ENCODE measurements at regions not wholly inside any gene's neighbourhood (a gene's known extent, or its start where the extent isn't known, plus 50 kb on each side); places are given as distances from the start of the nearest gene placed in this dataset.
A peak's percentile ranks its signal among the peaks of the same experiment; 100 is the strongest.

GRCh38 chr2:12048550-12048949 is 302.1 kb downstream of the LPIN1 start:
- no peak overlapping the region for H3K27ac ChIP-seq
- TF ChIP-seq, protein P1, sequence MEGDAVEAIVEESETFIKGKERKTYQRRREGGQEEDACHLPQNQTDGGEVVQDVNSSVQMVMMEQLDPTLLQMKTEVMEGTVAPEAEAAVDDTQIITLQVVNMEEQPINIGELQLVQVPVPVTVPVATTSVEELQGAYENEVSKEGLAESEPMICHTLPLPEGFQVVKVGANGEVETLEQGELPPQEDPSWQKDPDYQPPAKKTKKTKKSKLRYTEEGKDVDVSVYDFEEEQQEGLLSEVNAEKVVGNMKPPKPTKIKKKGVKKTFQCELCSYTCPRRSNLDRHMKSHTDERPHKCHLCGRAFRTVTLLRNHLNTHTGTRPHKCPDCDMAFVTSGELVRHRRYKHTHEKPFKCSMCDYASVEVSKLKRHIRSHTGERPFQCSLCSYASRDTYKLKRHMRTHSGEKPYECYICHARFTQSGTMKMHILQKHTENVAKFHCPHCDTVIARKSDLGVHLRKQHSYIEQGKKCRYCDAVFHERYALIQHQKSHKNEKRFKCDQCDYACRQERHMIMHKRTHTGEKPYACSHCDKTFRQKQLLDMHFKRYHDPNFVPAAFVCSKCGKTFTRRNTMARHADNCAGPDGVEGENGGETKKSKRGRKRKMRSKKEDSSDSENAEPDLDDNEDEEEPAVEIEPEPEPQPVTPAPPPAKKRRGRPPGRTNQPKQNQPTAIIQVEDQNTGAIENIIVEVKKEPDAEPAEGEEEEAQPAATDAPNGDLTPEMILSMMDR (IDR thresholded peaks at IDR 0.05): peak; percentile 19; the same call in 1 of the 2 replicates
- TF ChIP-seq ZFX (IDR thresholded peaks at IDR 0.05; ENCODE audit: borderline replicate concordance): no peak

DNA sequence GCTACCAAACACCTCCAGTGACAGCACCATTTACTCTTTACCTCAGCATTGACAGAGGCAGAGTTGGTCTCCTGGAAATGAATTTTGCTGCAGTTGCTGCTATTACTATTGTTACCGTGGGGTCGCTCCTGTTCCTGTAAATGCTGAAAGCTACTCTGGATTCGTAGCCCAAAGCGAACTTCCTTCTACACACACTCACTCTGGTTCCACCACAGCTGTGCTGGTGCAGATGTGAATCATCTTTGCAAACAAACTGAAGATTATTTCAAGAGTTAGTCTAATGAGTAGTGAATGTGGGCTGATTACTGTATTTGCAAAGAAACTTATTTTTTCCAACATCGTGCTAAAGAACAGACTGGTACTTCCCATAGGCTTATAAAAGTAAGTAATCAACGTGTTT is 304.0 kb downstream of the LPIN1 start:
- no peak for TF ChIP-seq ZFX (IDR thresholded peaks at IDR 0.05; ENCODE audit: borderline replicate concordance)
- TF ChIP-seq, protein P1 (IDR thresholded peaks at IDR 0.05): no peak
- no peak overlapping the region for H3K27ac ChIP-seq

GRCh38 chr2:12051831-12052230 is 305.4 kb downstream of the LPIN1 start:
- no peak overlapping the region for H3K27ac ChIP-seq

GRCh38 chr2:12052796-12053195 is 306.4 kb downstream of the LPIN1 start:
- TF ChIP-seq, protein P1 (IDR thresholded peaks at IDR 0.05): no peak
- TF ChIP-seq ZFX (IDR thresholded peaks at IDR 0.05; ENCODE audit: borderline replicate concordance): no peak
- H3K27ac ChIP-seq: no peak overlapping the region

More at GRCh38 chr2:12051831-12052230, 305.4 kb downstream of the LPIN1 start:
- TF ChIP-seq, protein P1 (IDR thresholded peaks at IDR 0.05): no peak
- no peak for TF ChIP-seq ZFX (IDR thresholded peaks at IDR 0.05; ENCODE audit: borderline replicate concordance)

GRCh38 chr2:12054956-12055618 is 308.7 kb downstream of the LPIN1 start:
- no peak overlapping the region for H3K27ac ChIP-seq
- TF ChIP-seq, protein P1 (IDR thresholded peaks at IDR 0.05): no peak
- no peak for TF ChIP-seq ZFX (IDR thresholded peaks at IDR 0.05; ENCODE audit: borderline replicate concordance)

DNA sequence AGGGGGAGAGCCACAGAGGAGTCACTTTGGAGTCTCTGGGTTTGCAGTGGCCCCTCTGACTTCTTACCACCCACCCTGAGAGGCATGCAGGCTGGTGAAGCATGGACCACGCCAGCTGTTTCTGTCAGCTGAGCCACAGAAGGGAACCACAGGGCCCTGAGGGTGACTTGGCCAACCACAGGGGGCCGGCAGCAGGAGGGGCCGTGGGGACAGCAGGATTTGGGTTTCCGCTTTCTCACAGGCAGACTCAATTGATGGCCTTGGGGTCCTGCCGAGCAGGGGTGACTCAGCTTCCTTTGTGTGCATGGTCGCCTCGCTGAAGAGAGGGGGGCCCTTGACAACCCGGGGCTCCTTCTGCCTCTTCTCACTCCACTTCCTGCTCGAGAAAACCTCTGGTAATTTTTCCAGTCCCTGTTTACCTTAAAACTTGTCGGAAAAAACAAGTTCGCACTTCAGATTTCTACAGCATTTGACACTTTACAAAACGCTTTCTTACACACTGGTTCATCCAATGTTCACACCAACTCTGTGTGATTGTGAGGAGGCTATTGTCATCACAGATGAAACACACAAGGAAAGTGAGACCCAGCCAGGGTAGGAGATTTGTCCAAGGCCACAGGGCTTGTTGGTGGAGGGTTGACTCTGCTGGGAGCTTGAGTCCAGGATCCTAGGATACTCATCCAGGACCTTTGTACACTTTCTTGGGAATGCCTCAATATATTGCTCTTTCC is 311.2 kb downstream of the LPIN1 start:
- no peak overlapping the region for H3K27ac ChIP-seq
- no peak for TF ChIP-seq ZFX (IDR thresholded peaks at IDR 0.05; ENCODE audit: borderline replicate concordance)
- TF ChIP-seq, protein P1 (IDR thresholded peaks at IDR 0.05): no peak

All from 22Rv1 (cell line).